ENCODE measurements at regions not wholly inside any gene's neighbourhood (a gene's known extent, or its start where the extent isn't known, plus 50 kb on each side); places are given as distances from the start of the nearest gene placed in this dataset.

DNA sequence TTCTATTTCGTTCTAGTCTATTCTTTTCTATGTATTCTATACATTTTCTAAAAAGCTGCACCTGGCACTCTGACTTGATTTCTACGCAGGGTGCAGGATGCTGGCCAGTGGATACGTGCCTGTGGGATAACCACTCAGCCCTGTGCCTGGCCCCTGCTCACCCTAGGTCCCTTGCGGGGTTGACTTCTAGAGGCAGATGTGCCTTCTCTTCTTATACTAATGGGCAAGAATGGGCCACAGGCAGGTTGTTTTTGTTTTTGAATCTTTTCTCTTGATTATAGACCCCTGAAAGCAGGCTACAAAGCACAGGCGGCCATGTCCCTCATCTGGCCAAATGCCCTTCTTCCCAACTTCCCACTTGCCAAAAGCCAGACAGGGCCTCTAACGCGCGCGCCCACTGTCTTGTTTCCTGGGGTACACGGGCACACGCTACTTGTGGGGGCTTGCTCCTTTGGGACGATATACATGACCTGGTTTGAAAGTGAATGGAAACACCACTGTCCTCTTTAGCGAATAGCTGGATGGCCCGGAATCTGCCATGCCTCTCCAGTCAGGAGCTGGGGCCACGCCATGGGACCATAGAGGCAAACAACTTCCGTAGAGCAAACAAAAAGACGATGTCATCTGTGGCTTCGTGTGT, 162.7 kb upstream of the IRX2 start:
- ChIA-PET CTCF (no interaction called here), POLR2A (no interaction called here)
- Histone ChIP-seq H3K27me3 (ENCODE audit: control insufficient read depth, insufficient read depth, low read length) (no peaks in the 10 kb centered on the region), H3K36me3 (ENCODE audit: control insufficient read depth, insufficient read depth, low read length) (no peaks in the 10 kb centered on the region), H3K4me3 (ENCODE audit: low read depth, low read length) (no peak overlapping the region)
- DNase-seq (ENCODE audit: low read depth): no peak
- TF ChIP-seq, protein P1, sequence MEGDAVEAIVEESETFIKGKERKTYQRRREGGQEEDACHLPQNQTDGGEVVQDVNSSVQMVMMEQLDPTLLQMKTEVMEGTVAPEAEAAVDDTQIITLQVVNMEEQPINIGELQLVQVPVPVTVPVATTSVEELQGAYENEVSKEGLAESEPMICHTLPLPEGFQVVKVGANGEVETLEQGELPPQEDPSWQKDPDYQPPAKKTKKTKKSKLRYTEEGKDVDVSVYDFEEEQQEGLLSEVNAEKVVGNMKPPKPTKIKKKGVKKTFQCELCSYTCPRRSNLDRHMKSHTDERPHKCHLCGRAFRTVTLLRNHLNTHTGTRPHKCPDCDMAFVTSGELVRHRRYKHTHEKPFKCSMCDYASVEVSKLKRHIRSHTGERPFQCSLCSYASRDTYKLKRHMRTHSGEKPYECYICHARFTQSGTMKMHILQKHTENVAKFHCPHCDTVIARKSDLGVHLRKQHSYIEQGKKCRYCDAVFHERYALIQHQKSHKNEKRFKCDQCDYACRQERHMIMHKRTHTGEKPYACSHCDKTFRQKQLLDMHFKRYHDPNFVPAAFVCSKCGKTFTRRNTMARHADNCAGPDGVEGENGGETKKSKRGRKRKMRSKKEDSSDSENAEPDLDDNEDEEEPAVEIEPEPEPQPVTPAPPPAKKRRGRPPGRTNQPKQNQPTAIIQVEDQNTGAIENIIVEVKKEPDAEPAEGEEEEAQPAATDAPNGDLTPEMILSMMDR (IDR thresholded peaks at IDR 0.05; ENCODE audit: insufficient read depth, low read depth, low read length): no peak

DNA sequence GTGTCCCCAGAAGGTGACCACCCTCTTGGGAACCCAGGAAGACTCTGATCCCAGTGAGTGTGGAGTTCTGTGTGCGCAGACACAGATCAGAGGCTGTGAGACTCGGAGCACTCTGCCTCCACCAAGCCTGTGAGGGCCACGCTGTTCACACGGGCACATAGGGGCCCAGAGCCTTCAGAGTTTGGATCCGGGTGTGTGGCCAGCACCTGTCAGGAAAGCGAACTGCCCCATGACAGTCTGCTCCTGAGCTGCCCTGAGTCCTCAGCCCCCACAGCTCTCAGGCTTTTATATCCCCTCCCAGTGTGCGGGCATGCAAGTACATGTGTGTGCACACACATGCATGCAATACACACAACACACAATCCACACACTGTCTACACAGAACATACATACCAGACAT, 161.8 kb upstream of the IRX2 start:
- Histone ChIP-seq H3K36me3 (ENCODE audit: control insufficient read depth, insufficient read depth, low read length) (no peaks in the 10 kb centered on the region), H3K27me3 (ENCODE audit: control insufficient read depth, insufficient read depth, low read length) (no peaks in the 10 kb centered on the region), H3K4me3 (ENCODE audit: low read depth, low read length) (no peak overlapping the region)
- TF ChIP-seq, protein P1 (IDR thresholded peaks at IDR 0.05; ENCODE audit: insufficient read depth, low read depth, low read length): no peak
- ChIA-PET CTCF (no interaction called here), POLR2A (no interaction called here)
- DNase-seq (ENCODE audit: low read depth): no peak

DNA sequence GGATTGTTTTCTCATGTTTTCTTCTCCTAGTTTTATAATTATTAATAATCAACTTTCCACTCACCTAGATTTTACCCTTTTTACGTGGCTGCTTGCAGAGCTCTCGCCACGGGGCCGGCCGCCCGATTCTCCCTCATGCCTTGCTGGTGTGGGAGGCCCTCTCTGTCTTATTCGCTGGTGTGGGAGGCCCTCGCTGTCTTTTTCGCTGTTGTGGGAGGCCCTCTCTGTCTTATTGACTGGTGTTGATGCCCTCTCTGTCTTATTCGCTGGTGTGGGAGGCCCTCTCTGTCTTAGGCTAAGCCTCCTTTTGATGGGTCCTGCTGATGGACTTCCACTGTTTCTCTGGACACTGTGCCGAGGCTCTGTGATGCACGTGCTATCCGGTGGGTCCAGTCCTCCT, 161.3 kb upstream of the IRX2 start:
- H3K4me3 ChIP-seq (ENCODE audit: low read depth, low read length): no peak overlapping the region
- TF ChIP-seq, protein P1 (IDR thresholded peaks at IDR 0.05; ENCODE audit: insufficient read depth, low read depth, low read length): no peak
- ChIA-PET POLR2A (no interaction called here), CTCF (interaction anchor here (0.7 kb wide), 1 partner anchor 654 kb away, joined by 3 read pairs; no protein-coding TSS in a partner anchor)
- H3K27me3 ChIP-seq (ENCODE audit: control insufficient read depth, insufficient read depth, low read length): no peaks in the 10 kb centered on the region
- DNase-seq (ENCODE audit: low read depth): no peak
- H3K36me3 ChIP-seq (ENCODE audit: control insufficient read depth, insufficient read depth, low read length): no peaks in the 10 kb centered on the region

DNA sequence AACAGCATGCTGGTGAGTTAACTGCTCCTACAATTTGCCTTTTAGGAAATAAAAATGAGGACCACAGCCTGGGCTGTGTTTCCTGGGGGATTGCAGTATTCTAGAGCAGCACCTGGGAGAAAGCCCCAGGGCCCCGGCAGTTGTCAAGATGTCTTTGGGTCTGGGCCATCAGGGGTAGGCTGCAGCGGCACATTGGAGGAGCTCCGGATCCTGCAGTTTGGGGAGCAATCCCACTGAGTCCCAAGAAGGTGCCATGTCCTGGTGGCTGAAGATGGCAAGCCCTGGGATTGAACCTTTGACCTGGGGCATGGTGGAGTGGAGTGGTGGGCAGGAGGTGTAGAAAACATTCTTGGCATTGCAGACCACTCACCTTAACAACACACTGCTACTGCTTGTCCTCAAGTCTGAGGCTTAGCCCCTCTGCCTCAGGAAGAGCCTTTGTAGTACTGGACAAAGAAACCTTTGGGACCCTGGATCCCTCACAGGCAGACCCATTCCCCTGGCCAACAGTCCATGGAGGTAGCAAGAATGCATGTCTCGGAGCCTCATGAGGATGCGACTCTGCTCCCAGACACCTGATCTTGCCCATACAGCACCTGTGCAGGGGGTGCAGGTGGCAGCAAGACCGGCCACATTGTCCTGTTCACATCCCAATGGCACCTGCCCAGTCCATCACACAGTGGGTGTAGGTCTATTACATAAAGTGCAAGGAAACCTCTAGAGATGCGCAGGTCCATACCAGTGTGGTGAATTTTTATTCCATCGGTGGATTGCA, 159.1 kb upstream of the IRX2 start:
- H3K4me3 ChIP-seq (ENCODE audit: low read depth, low read length): no peak overlapping the region
- TF ChIP-seq, protein P1 (IDR thresholded peaks at IDR 0.05; ENCODE audit: insufficient read depth, low read depth, low read length): no peak
- no peak for DNase-seq (ENCODE audit: low read depth)
- CTCF ChIA-PET: no interaction called here
- H3K27me3 ChIP-seq (ENCODE audit: control insufficient read depth, insufficient read depth, low read length): no peaks in the 10 kb centered on the region
- H3K36me3 ChIP-seq (ENCODE audit: control insufficient read depth, insufficient read depth, low read length): no peaks in the 10 kb centered on the region
- POLR2A ChIA-PET: no interaction called here

DNA sequence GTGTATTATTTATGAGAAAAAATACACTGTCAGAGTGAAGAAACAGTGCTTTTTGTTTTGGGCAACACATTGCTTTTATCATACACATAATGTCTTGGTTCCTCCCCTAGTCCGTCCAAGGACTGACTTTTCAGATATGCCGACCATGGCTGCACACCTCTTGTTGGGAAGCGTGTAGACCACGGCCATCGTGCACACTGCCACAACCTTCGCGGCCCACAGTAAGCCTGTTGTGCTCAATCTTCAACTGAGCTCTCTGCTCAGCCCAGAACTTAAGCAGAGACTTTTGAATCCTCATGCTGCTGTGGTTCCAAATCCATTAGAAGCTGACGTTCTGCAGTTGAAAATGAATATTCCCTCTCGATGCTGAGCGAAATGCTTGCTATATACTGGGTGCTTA, 157.6 kb upstream of the IRX2 start:
- ChIA-PET POLR2A (no interaction called here), CTCF (no interaction called here)
- Histone ChIP-seq H3K36me3 (ENCODE audit: control insufficient read depth, insufficient read depth, low read length) (no peaks in the 10 kb centered on the region), H3K27me3 (ENCODE audit: control insufficient read depth, insufficient read depth, low read length) (no peaks in the 10 kb centered on the region), H3K4me3 (ENCODE audit: low read depth, low read length) (no peak overlapping the region)
- no peak for DNase-seq (ENCODE audit: low read depth)
- TF ChIP-seq, protein P1 (IDR thresholded peaks at IDR 0.05; ENCODE audit: insufficient read depth, low read depth, low read length): no peak
